Cerebellar cortex (tissue), 1 donor: ENCODE measurements at regions not wholly inside any gene's neighbourhood (a gene's known extent, or its start where the extent isn't known, plus 50 kb on each side); places are given as distances from the start of the nearest gene placed in this dataset.

Experiments used
- DNase-seq: peaks from one replicate; pipeline ENCODE4 v3.0.0-alpha.2; 2015; ENCODE audit warnings: low spot score

- DNase-seq, result peak; percentile 57
Measured at GRCh38 chr6:147078106-147078505, 126.1 kb upstream of the STXBP5 start.

GRCh38 chr6:147078602-147079001 lies 125.6 kb upstream of the STXBP5 start:
- no peak for DNase-seq

DNA sequence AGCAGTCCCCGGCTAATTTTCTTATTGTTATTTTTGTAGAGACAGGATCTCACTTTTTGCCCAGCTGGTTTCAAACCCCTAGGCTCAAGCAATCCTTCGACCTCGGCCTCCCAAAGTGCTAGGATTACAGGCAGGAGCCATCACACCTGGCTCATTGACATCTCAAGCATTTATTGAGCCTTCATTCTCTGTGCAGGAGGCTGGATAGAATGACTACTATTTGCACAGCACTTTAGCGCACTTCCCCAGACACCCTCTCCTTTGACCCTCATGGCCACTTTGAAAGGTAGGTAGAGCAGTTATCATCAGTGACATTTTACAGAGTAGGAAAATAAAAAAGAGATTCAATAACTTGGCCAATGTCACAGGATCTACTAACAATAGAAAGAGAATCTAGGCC lies 124.0 kb upstream of the STXBP5 start:
- no peak for DNase-seq

DNA sequence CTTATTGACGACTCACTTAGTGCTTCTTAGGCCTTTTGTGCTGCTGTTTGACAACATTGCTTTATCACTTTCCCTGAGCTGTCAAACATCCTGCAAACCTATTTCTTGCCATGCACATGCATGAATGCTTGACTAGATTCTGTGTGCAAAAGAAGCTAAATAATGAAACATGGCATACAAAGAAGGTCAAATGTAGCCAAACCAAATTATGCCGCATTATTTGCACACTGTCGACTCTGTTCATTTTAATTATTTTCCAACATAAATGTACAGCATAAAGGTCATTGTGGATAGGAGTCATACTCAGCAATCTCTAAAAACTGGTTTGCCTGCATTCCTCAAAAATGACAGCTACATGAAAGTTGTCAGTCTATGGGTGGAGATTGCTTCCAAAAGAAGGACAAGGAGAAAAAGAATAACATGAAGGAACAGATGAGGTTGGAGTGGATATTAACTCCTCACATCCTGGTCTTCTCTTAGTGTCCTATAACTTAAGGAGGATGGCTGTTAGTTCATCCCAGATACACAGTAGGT lies 123.1 kb upstream of the STXBP5 start:
- no peak for DNase-seq

DNA sequence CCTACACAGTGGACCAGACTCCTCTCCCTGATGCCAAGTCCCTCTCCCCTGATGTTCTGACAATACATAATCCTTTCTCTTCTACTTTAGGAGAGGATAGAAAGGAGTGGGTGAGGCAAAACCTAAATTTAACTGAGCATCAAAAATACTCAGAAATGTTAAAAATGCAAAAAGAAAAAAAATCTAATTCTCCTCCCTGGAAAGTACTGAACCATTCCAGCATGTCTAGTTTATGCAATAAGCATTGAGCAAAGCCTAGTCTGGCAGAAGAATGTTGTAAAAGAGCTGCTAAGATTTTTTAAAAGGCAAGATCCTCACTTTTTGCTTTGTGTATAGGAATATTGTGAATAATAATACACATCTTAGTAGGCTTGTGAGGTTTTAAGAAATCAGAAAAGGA lies 116.6 kb upstream of the STXBP5 start:
- no peak for DNase-seq

DNA sequence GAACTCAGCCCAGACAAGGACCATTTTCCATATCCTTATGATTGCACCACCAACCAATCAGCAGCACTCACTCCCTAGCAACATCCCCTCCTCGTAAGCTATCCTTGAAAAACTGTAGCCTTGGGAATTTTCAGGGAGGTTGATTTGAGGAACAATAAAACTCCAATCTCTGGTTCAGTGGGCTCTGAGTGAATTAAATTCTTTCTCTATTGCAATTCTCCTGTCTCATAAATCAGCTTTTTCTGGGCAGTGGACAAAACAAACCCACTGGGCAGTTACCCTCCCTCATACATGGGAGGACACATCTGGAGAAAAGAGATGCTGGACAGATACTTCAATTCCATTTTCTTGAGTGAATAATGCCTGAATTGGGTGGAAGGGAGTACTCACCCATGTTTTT lies 115.4 kb upstream of the STXBP5 start:
- no peak for DNase-seq

DNA sequence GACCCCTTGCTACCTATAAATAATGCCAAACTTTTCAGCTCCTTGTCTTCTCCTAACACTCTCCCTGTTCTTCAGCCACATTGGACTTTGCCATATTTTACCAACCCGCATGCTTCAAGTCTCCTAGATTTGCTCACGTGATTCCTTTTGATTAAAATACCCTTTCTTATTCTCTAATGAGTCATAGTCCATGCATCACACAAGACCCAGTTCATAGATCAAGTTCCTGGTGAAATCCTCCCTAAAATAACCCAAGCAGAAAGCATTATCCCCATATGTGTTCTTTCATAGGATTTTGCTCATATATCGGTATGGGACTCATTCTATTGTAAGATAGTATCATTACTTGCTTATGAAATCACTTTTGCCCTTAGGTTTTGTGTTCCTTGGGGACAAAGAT lies 108.9 kb upstream of the STXBP5 start:
- DNase-seq, result no peak

GRCh38 chr6:147099974-147100373 lies 104.2 kb upstream of the STXBP5 start:
- DNase-seq, result no peak

DNA sequence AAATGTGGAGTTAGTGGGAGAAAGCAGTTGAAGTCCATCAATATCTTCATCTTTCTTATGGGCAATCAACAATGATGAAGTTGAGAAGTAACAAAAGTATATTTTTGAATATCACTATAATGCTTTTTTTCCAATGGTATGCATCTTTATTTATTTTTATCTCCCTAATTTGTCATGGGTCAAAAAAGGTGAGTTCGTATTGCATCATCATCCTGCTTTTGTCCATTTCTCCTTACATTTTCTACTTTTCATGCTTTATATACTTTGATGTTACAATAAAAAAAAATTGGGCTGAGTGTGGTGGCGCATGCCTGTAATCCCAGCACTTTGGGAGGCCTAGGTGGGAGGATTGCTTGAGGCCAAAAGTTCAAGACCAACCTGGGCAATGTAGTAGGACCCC lies 101.2 kb upstream of the STXBP5 start:
- no peak for DNase-seq

GRCh38 chr6:147103694-147104093 lies 100.5 kb upstream of the STXBP5 start:
- no peak for DNase-seq

- DNase-seq, result no peak
Measured at GRCh38 chr6:147105786-147106185, 98.4 kb upstream of the STXBP5 start.

GRCh38 chr6:147106759-147107401 lies 97.3 kb upstream of the STXBP5 start:
- no peak for DNase-seq

DNA sequence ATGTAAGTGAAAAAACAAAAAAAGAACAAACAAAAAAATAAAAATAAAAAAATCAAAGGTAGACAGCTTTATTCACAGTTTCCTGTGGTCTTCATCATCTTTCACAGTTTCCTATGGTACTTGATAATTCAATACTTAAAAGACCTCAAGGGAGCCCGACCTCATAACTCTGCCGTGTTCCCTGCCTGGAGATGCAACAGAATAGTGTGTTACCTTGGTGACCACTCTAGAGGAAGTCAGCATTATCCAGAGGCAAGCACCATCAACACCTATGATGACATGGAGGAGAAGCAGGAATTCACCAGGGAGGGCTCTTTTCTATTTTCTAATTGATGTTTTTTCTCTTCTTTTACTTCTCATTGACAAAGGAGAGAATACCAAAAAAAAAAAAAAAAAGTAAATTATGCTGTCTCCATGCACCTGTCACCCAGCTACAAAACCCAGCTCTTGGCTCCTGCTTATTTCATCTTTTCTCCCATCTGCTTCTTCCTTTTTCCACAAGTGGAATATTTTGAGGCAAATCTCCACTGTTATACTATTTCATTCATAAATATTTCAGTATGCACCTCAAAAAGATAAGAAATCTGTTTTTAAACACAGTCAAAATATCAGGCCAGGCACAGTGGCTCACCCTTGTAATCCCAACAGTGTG lies 95.8 kb upstream of the STXBP5 start:
- DNase-seq, result peak; percentile 66

GRCh38 chr6:147109707-147110106 lies 94.5 kb upstream of the STXBP5 start:
- DNase-seq, result no peak

GRCh38 chr6:147116056-147116455 lies 88.2 kb upstream of the STXBP5 start:
- peak; percentile 24 for DNase-seq

DNA sequence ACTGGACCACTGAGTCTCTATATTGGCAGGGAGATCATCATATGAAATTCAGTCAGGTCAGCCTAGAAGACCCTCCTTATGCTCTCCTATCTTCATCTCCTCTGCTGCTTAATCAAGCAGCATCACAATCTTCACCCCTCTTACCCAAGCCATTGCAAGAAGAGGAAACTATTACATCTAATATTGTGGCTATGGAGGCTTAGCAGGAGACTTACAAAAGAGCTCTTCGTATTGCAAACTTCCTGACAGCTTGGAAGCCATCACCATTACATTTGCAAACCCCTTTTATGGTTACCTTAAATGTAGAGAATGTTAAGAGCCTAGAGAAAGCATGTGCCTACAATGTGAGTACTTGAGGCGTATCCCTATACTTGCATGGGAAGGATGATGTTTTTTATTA lies 87.2 kb upstream of the STXBP5 start:
- DNase-seq, result no peak

DNA sequence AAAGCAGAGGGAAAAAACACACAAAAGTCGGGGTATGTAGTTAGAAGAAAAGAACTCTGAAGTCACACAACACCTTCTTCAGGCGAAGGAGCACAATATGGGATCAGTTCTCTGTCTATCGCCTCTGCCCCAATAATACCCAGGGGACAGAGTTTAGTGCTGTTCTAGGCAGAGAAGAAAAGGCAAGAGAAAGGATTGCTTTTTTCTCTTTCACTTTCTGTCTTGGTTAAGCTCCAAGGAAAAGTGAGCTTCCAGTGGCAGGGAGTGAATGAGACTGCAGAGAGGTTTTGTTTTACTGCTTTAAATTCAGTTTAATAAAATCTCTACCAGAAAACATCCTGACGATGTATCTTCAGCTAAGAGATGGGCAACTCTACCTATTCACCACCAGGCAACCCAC lies 86.6 kb upstream of the STXBP5 start:
- DNase-seq, result no peak

DNA sequence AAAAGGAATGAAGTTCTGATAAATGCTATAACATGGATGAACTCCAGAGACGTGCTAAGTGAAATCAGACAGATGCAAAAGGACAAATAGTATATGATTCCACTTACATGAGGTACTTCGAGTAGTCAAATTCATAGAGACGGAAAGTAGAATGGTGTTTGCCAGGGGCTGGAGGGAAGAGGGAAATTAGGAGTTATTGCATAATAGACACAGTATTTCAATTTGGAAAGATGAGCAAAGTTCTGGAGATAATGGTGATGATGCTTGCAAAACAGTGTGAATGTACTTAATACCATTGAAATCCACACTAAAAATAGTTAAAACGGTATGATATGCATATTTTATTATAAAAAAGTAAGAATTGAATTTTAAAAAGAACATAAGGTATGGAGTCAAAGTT lies 84.9 kb upstream of the STXBP5 start:
- no peak for DNase-seq

GRCh38 chr6:147122823-147123222 lies 81.4 kb upstream of the STXBP5 start:
- DNase-seq, result no peak

DNA sequence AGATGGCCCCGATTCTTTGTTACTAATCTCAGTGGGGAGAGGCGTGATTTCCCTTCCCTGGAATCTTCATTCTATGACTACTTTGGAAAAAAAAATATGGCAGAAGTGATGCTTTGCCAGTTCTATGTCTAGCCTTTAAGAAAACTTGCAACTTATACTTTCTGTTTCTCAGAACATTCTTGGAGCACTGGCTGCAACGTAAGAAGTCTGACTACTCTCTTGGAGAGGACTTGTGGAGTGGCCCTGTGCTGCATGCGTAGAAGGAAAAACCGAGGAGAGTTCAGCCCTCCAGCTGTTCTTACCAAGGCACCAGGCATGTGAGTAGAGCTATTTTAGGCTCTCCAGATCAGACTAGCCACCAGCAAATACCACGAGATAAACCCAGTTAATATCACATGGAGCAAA lies 77.6 kb upstream of the STXBP5 start:
- DNase-seq, result no peak

GRCh38 chr6:147127587-147127986 lies 76.6 kb upstream of the STXBP5 start:
- DNase-seq, result no peak

GRCh38 chr6:147128056-147128455 lies 76.2 kb upstream of the STXBP5 start:
- no peak for DNase-seq

DNA sequence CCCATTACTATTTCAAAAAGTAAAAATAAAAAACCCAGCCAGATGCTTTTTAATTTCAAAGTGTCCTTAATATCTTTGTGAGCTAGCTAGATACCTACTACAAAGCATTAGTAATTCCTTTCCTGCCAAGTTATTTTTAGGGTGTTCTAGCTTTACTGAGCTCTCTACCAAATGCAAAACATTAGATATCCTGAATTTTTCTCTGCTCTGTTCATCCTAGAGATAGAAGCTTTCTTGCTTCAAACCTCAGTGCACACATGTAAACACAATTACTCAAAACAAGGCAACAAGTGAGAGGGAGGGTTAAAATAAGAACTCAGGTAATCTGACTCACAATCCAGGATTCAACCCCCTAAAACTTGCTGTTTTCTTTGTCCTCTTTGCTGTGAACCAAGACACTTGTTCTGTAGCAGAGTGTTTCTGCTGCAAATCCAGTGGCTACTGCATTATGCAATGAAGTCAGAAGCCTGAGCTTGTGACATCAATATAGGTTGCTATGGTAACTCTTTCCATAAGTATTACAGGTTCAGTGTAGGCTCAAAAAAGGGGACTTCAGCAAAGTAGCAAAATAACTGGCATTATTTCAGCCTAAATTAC lies 72.6 kb upstream of the STXBP5 start:
- DNase-seq, result peak; percentile 39
